Left lung (tissue), 4 donors: ENCODE measurements at regions not wholly inside any gene's neighbourhood (a gene's known extent, or its start where the extent isn't known, plus 50 kb on each side); places are given as distances from the start of the nearest gene placed in this dataset.

Experiments
- ATAC-seq: fragments of 200-7000 bp; cut with Tn5 transposase; one replicate; pipeline ENCODE4 v1.9.1; 2020; ENCODE audit warnings: moderate library complexity
- DNase-seq, 4 donors: peaks; one replicate each; pipeline ENCODE4 v3.0.0-alpha.2; 2013 to 2020
- H3K27ac ChIP-seq, 2 donors: fragments of 200-600 bp; sonication (generic) in 1 of 2; one replicate each; pipeline versions ENCODE4 v1.5.0 to v1.8.0; 2020 to 2021
- H3K27me3 ChIP-seq, 2 donors: fragments of 200-600 bp; sonication (generic) in 1 of 2; one replicate each; pipeline versions ENCODE4 v1.5.0 to v1.8.0; 2020 to 2021
- H3K36me3 ChIP-seq, 2 donors: fragments of 200-600 bp; sonication (generic) in 1 of 2; one replicate each; pipeline versions ENCODE4 v1.5.0 to v1.8.0; 2020 to 2021
- H3K4me1 ChIP-seq, 2 donors: fragments of 200-600 bp; one replicate each; pipeline ENCODE4 v1.8.0; 2021
- H3K4me3 ChIP-seq, 2 donors: fragments of 200-600 bp; sonication (generic) in 1 of 2; one replicate each; pipeline versions ENCODE4 v1.5.0 to v1.8.0; 2020 to 2021; ENCODE audit warnings: mild to moderate bottlenecking in 1 of 2
- H3K9me3 ChIP-seq, 2 donors: fragments of 200-600 bp; sonication (generic) in 1 of 2; one replicate each; pipeline versions ENCODE4 v1.5.0 to v1.8.0; 2020 to 2021
- intact Hi-C, 2 donors: fragments of 100-400 bp; cut with DNase I; formaldehyde crosslinking; loops; one replicate each; pipeline versions ENCODE4 v1.11.2 to v1.14.2; 2022
- TF ChIP-seq, protein P1 (sequence below), 2 donors: fragments of 200-600 bp; sonication (generic) in 1 of 2; IDR thresholded peaks; one replicate each; pipeline versions ENCODE4 v1.5.0 to v1.8.0; 2021; ENCODE audit warnings: antibody characterized with exemption in 2 of 2
- donor health status: DM: no; HTN: yes; CAD: no.
- donor health status: DM: no; HTN: no; CAD: no.

DNA sequence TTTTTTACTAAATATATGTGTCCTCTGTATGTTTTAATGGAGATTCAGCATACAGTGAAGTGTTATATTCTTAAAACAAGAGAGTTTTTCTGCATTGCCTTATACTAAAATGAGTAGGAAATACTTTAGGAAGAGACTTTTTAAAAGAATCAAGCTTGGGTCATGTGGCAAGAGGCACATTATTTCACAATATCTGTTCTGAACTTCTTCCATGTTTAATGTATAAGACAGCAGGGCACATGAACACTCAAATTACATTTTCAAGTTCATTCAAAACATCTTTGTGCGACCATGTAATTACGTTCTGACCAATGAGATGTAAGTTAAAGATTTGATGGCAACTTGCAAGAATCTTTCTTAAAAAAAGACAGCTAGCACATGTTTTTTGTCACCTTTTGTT lies 1055.9 kb downstream of the NR2F1-AS1 start:
- H3K4me1 ChIP-seq, result no peaks in the 10 kb centered on the region
- intact Hi-C loops, result no loop called here
- no peaks in the 10 kb centered on the region for H3K9me3 ChIP-seq
- no peak for DNase-seq
- no peaks in the 10 kb centered on the region for H3K36me3 ChIP-seq
- ATAC-seq, result no peak
- H3K27me3 ChIP-seq, result no peaks in the 10 kb centered on the region
- no peak overlapping the region for H3K4me3 ChIP-seq
- TF ChIP-seq, protein P1, sequence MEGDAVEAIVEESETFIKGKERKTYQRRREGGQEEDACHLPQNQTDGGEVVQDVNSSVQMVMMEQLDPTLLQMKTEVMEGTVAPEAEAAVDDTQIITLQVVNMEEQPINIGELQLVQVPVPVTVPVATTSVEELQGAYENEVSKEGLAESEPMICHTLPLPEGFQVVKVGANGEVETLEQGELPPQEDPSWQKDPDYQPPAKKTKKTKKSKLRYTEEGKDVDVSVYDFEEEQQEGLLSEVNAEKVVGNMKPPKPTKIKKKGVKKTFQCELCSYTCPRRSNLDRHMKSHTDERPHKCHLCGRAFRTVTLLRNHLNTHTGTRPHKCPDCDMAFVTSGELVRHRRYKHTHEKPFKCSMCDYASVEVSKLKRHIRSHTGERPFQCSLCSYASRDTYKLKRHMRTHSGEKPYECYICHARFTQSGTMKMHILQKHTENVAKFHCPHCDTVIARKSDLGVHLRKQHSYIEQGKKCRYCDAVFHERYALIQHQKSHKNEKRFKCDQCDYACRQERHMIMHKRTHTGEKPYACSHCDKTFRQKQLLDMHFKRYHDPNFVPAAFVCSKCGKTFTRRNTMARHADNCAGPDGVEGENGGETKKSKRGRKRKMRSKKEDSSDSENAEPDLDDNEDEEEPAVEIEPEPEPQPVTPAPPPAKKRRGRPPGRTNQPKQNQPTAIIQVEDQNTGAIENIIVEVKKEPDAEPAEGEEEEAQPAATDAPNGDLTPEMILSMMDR (IDR thresholded peaks at IDR 0.05), result no peak
- no peak overlapping the region for H3K27ac ChIP-seq

DNA sequence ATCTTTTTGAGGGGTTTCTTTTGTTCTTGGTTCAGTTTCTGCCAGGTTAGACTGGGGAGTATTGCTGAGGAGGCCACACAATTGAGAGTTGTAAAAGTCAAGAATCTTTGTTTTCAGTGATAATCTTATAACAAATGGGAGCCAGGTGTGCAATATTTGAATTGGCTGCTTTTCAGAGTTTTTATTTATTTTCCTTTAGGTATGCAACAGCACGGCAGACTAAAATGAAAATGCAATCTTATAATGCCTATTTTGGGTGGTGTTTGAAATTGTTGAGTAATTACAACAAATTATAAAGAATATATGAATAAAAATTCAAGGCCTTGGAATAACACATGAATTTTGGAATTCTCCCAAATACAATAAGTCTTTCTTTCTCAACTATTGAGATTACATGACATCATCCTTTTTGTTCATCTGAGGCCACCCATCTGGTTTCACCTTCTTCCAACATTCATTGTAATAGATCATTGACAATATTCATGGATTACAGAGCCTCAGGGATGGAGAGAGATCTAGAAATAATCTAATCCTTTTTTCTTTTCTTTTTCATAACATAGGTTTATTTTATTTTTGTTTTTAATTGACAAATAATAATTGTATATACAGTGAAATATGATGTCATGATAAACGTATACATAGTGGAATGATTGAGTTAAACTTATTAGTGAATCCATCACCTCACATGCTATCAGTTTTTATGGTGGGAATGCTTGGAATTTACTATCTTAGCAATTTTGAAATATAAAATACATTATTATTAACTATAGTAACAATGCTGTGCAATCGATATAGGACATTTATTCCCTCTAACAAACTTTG lies 1061.0 kb downstream of the NR2F1-AS1 start:
- H3K9me3 ChIP-seq, result no peaks in the 10 kb centered on the region
- H3K4me1 ChIP-seq, result no peaks in the 10 kb centered on the region
- H3K27me3 ChIP-seq, result no peaks in the 10 kb centered on the region
- no peaks in the 10 kb centered on the region for H3K36me3 ChIP-seq
- no peak overlapping the region for H3K4me3 ChIP-seq
- no peak for ATAC-seq
- no peak for DNase-seq
- intact Hi-C loops, result no loop called here
- TF ChIP-seq, protein P1 (IDR thresholded peaks at IDR 0.05), result no peak
- no peak overlapping the region for H3K27ac ChIP-seq

DNA sequence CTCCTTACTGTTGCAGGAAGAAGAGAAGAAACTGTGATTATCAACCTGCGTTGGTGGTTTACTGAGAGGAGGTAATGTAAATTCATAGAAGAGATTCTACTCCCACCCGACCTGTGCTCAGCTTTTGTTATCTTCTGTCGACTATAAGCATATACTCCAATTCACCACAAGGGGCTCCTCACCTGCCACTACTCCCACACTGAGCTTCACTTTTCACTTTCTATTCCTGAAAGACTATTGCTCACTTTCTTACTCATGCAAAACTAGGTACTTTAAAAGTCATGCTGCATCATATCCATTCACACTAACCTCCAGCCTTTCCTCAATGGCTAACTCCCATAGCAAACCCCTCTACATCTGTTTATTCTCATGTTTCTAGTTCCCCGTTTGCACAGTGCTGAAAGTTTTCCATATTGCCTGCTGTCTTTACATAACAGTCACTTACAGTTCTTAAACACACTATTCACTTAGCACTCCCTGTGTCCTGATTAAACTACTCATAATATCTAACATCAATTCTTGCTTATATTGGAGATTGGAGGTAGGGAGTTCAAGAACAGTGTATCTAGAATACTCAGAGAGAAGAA lies 1062.6 kb downstream of the NR2F1-AS1 start:
- Histone ChIP-seq H3K27ac (no peak overlapping the region), H3K4me1 (no peaks in the 10 kb centered on the region), H3K36me3 (no peaks in the 10 kb centered on the region), H3K4me3 (no peak overlapping the region), H3K27me3 (no peaks in the 10 kb centered on the region), H3K9me3 (peaks cover 0 to 8% of the 10 kb centered on the region in 2 donors)
- DNase-seq, result no peak
- intact Hi-C loops, result no loop called here
- TF ChIP-seq, protein P1 (IDR thresholded peaks at IDR 0.05), result peak; percentile 19 to 55
- peak; percentile 94 for ATAC-seq

DNA sequence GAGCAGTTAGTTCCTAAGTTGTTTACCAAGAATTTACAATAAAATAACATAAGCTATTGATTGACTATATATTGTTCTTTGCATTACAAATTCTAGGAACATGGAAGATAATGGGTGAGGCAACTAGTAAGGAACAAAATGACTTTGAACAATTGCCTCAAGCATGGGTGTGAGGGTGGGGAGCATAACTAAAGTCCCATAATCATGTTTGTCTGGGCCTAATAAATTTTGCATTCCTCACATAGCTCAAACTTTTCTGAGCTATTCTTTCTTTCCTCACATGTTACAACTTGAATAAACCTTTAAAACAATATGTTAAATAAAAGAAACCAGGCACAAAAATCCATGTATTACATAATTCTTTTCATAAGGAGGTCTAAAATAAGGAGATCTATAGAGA lies 1066.1 kb downstream of the NR2F1-AS1 start:
- H3K27ac ChIP-seq, result no peak overlapping the region
- no peak overlapping the region for H3K4me3 ChIP-seq
- no peak for ATAC-seq
- H3K9me3 ChIP-seq, result peaks cover 0 to 39% of the 10 kb centered on the region in 2 donors
- H3K27me3 ChIP-seq, result no peaks in the 10 kb centered on the region
- H3K4me1 ChIP-seq, result no peaks in the 10 kb centered on the region
- DNase-seq, result no peak
- H3K36me3 ChIP-seq, result no peaks in the 10 kb centered on the region
- TF ChIP-seq, protein P1 (IDR thresholded peaks at IDR 0.05), result no peak
- intact Hi-C loops, result no loop called here

DNA sequence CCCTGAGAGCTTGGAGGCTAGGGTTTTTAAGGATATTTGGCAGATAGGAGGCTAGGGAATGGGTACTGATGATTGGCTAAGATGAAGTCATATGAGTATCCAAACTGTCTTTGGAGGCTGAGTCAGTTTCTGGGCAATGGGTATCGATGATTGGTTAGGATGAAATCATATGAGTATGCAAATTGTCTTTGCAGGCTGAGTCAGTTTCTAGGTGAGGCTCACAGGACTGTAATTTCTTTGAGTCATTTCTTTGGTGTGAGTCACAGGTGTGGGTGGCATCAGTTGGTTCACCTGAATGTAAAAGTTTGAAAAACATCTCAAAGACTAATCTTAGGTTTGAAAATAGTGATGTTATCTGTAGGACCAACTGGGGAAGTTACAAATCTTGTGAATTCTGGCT lies 1068.0 kb downstream of the NR2F1-AS1 start:
- TF ChIP-seq, protein P1 (IDR thresholded peaks at IDR 0.05), result no peak
- H3K9me3 ChIP-seq, result peaks cover 0 to 54% of the 10 kb centered on the region in 2 donors

More for the DNA sequence above, 1068.0 kb downstream of the NR2F1-AS1 start:
- Histone ChIP-seq H3K27me3 (no peaks in the 10 kb centered on the region), H3K36me3 (no peaks in the 10 kb centered on the region), H3K27ac (no peak overlapping the region), H3K4me3 (no peak overlapping the region), H3K4me1 (no peaks in the 10 kb centered on the region)
- intact Hi-C loops, result no loop called here
- DNase-seq (no peak), ATAC-seq (no peak)
